ENCODE measurements at regions not wholly inside any gene's neighbourhood (a gene's known extent, or its start where the extent isn't known, plus 50 kb on each side); places are given as distances from the start of the nearest gene placed in this dataset.

- no peaks in the 10 kb centered on the region for H3K27me3 Mint-ChIP-seq (ENCODE audit: insufficient read depth, unreplicated experiment)
- intact Hi-C loops (cut with micrococcal nuclease) = no loop called here
- CTCF ChIA-PET = interaction anchor here (0.6 kb wide), 1 partner anchor 905 kb away, joined by 3 read pairs; no protein-coding TSS in a partner anchor
- POLR2A ChIA-PET = interaction anchor here (0.6 kb wide), 1 partner anchor 1387 kb away, joined by 3 read pairs; no protein-coding TSS in a partner anchor
- H3K4me1 Mint-ChIP-seq (ENCODE audit: insufficient read depth, unreplicated experiment) = peaks cover 16% of the 10 kb centered on the region
- H3K4me3 Mint-ChIP-seq (ENCODE audit: unreplicated experiment) = no peak overlapping the region
- peak overlapping the region; percentile 83 for H3K27ac Mint-ChIP-seq (ENCODE audit: low read depth, unreplicated experiment)
- BruUV-seq (replicated peaks) = no TSS peak
- TF ChIP-seq CTCF (IDR thresholded peaks at IDR 0.05; ENCODE audit: unreplicated experiment) = no peak
- no peaks in the 10 kb centered on the region for H3K9me3 Mint-ChIP-seq (ENCODE audit: unreplicated experiment)
- H3K36me3 Mint-ChIP-seq (ENCODE audit: insufficient read depth, unreplicated experiment) = peaks cover 6% of the 10 kb centered on the region
- DNase-seq (ENCODE audit: unreplicated experiment) = no peak
Observed at GRCh38 chr3:90016555-90016954, 909.1 kb downstream of the EPHA3 start.

- Mint-ChIP-seq H3K4me1 (ENCODE audit: insufficient read depth, unreplicated experiment) (peaks cover 16% of the 10 kb centered on the region), H3K27ac (ENCODE audit: low read depth, unreplicated experiment) (no peak overlapping the region), H3K4me3 (ENCODE audit: unreplicated experiment) (no peak overlapping the region), H3K36me3 (ENCODE audit: insufficient read depth, unreplicated experiment) (peaks cover 6% of the 10 kb centered on the region), H3K27me3 (ENCODE audit: insufficient read depth, unreplicated experiment) (no peaks in the 10 kb centered on the region), H3K9me3 (ENCODE audit: unreplicated experiment) (no peaks in the 10 kb centered on the region)
- BruUV-seq (replicated peaks) = no TSS peak
- intact Hi-C loops (cut with micrococcal nuclease) = no loop called here
- ChIA-PET CTCF (interaction anchor here (0.7 to 1.1 kb wide), 2 partner anchors 11 to 74 kb away, joined by 3 read pairs; no protein-coding TSS in a partner anchor), POLR2A (no interaction called here)
- no peak for TF ChIP-seq CTCF (IDR thresholded peaks at IDR 0.05; ENCODE audit: unreplicated experiment)
- no peak for DNase-seq (ENCODE audit: unreplicated experiment)
Observed at GRCh38 chr3:90018779-90019178, 911.4 kb downstream of the EPHA3 start.

GRCh38 chr3:90025019-90025418 is 917.6 kb downstream of the EPHA3 start:
- H3K27ac Mint-ChIP-seq (ENCODE audit: low read depth, unreplicated experiment) = no peak overlapping the region
- ChIA-PET CTCF (interaction anchor here (0.7 kb wide), 1 partner anchor 55 kb away, joined by 4 read pairs; no protein-coding TSS in a partner anchor), POLR2A (no interaction called here)
- H3K4me3 Mint-ChIP-seq (ENCODE audit: unreplicated experiment) = no peak overlapping the region
- no TSS peak for BruUV-seq (replicated peaks)
- intact Hi-C loops (cut with micrococcal nuclease) = no loop called here
- peaks cover 6% of the 10 kb centered on the region for H3K4me1 Mint-ChIP-seq (ENCODE audit: insufficient read depth, unreplicated experiment)
- H3K9me3 Mint-ChIP-seq (ENCODE audit: unreplicated experiment) = no peaks in the 10 kb centered on the region
- H3K27me3 Mint-ChIP-seq (ENCODE audit: insufficient read depth, unreplicated experiment) = no peaks in the 10 kb centered on the region
- no peaks in the 10 kb centered on the region for H3K36me3 Mint-ChIP-seq (ENCODE audit: insufficient read depth, unreplicated experiment)
- no peak for TF ChIP-seq CTCF (IDR thresholded peaks at IDR 0.05; ENCODE audit: unreplicated experiment)
- no peak for DNase-seq (ENCODE audit: unreplicated experiment)

- H3K27me3 Mint-ChIP-seq (ENCODE audit: insufficient read depth, unreplicated experiment) = no peaks in the 10 kb centered on the region
- H3K4me1 Mint-ChIP-seq (ENCODE audit: insufficient read depth, unreplicated experiment) = peaks cover 6% of the 10 kb centered on the region
- no TSS peak for BruUV-seq (replicated peaks)
- no peak overlapping the region for H3K27ac Mint-ChIP-seq (ENCODE audit: low read depth, unreplicated experiment)
- CTCF ChIA-PET = interaction anchor here (0.6 kb wide), 1 partner anchor 15 kb away, joined by 4 read pairs; no protein-coding TSS in a partner anchor
- POLR2A ChIA-PET = no interaction called here
- H3K9me3 Mint-ChIP-seq (ENCODE audit: unreplicated experiment) = no peaks in the 10 kb centered on the region
- H3K36me3 Mint-ChIP-seq (ENCODE audit: insufficient read depth, unreplicated experiment) = no peaks in the 10 kb centered on the region
- H3K4me3 Mint-ChIP-seq (ENCODE audit: unreplicated experiment) = no peak overlapping the region
- no peak for TF ChIP-seq CTCF (IDR thresholded peaks at IDR 0.05; ENCODE audit: unreplicated experiment)
- DNase-seq (ENCODE audit: unreplicated experiment) = no peak
- intact Hi-C loops (cut with micrococcal nuclease) = no loop called here
Observed at GRCh38 chr3:90026406-90026805, 919.0 kb downstream of the EPHA3 start.
